Testis (tissue), 2 donors: ENCODE measurements at regions not wholly inside any gene's neighbourhood (a gene's known extent, or its start where the extent isn't known, plus 50 kb on each side); places are given as distances from the start of the nearest gene placed in this dataset.
A peak's percentile ranks its signal among the peaks of the same experiment; 100 is the strongest.

Experiments
- DNase-seq: peaks from one replicate; pipeline ENCODE4 v3.0.0-alpha.2; 2019
- H3K27ac ChIP-seq, 2 donors: fragments of 200-600 bp; sonication (generic); one replicate each; pipeline ENCODE4 v1.5.1; 2019
- H3K27me3 ChIP-seq: fragments of 200-600 bp; sonication (generic); one replicate; pipeline ENCODE4 v1.5.1; 2019
- H3K36me3 ChIP-seq: fragments of 200-600 bp; sonication (generic); one replicate; pipeline ENCODE4 v1.5.1; 2017; ENCODE audit warnings: low read depth; ENCODE audit errors: missing control alignments
- H3K4me1 ChIP-seq: fragments of 200-600 bp; sonication (generic); one replicate; pipeline ENCODE4 v1.5.1; 2019
- H3K4me3 ChIP-seq, 2 donors: fragments of 200-600 bp; sonication (generic); one replicate each; pipeline ENCODE4 v1.5.1; 2017 to 2019
- H3K9me3 ChIP-seq: fragments of 200-600 bp; sonication (generic); one replicate; pipeline ENCODE4 v1.5.1; 2017
- CTCF ChIP-seq, 3 experiments: fragments of 450-650 bp in 2 of 3; fragments of 200-600 bp in 1 of 3; sonication (generic) in 1 of 3; IDR thresholded peaks; one replicate each; pipeline ENCODE4 v1.5.1; 2016 to 2019; ENCODE audit warnings: antibody characterized with exemption in 3 of 3, mild to moderate bottlenecking in 2 of 3, moderate library complexity in 1 of 3
- POLR2A ChIP-seq: fragments of 450-650 bp; IDR thresholded peaks from one replicate; pipeline ENCODE4 v1.6.1; 2017; ENCODE audit warnings: antibody characterized with exemption, mild to moderate bottlenecking, moderate library complexity
- WGBS, 2 donors: methylation state at CpG; one replicate each; pipeline ENCODE4 v1.1.5; 2018; 5-methylcytosine and 5-hydroxymethylcytosine counted together
- intact Hi-C: fragments of 100-400 bp; cut with DNase I; formaldehyde crosslinking; loops from one replicate; pipeline ENCODE4 v1.15.1; 2023; ENCODE audit warnings: low total_unique reads

DNA sequence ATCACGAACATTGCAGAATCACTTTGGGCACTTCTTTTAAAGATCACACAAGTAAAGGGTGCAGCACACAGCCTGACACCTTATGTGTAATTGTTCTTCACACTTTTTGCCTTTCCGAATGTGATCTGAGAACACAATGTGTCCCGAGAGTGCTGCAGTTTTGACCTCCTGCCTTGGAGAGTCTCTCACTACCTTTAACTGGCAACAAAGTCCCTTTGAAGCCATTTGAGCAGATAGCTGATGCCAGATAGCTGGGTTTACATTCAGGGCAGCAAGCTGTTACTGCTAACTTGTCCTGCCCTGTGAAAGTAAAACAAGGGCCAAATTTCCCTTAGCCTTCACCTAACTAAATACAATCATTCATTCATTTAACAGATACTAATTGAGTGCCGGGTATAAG lies 411.0 kb upstream of the DYNLRB2 start:
- WGBS, 2 donors = 47 to 74% methylated on average over 4 of the region's 4 CpGs
- Histone ChIP-seq H3K27me3 (no peaks in the 10 kb centered on the region), H3K36me3 (no peaks in the 10 kb centered on the region), H3K4me1 (peaks cover 8% of the 10 kb centered on the region), H3K9me3 (no peaks in the 10 kb centered on the region), H3K4me3 (no peak overlapping the region), H3K27ac (no peak overlapping the region)
- intact Hi-C loops = loop anchor here (10.0 kb wide), 1 partner anchor 105 kb away; no protein-coding TSS in a partner anchor
- no peak for DNase-seq
- TF ChIP-seq CTCF (IDR thresholded peaks at IDR 0.05) (no peak), POLR2A (no peak)

GRCh38 chr16:80125677-80126076 lies 415.1 kb upstream of the DYNLRB2 start:
- no peak for TF ChIP-seq CTCF (IDR thresholded peaks at IDR 0.05)
- TF ChIP-seq POLR2A = no peak
- H3K27ac ChIP-seq = peak overlapping the region in 1 of 2 donors; percentile 11
- intact Hi-C loops = loop anchor here (10.0 kb wide), 1 partner anchor 109 kb away; no protein-coding TSS in a partner anchor
- peaks cover 32% of the 10 kb centered on the region for H3K4me1 ChIP-seq
- 37 to 44% methylated on average over 5 of the region's 5 CpGs for WGBS, 2 donors
- H3K9me3 ChIP-seq = no peaks in the 10 kb centered on the region
- no peaks in the 10 kb centered on the region for H3K27me3 ChIP-seq
- no peak overlapping the region for H3K4me3 ChIP-seq
- DNase-seq = peak; percentile 83
- H3K36me3 ChIP-seq = no peaks in the 10 kb centered on the region

- intact Hi-C loops = loop anchor here (10.0 kb wide), 1 partner anchor 112 kb away; no protein-coding TSS in a partner anchor
- no peak overlapping the region for H3K4me3 ChIP-seq
- WGBS, 2 donors = 42 to 54% methylated on average over 1 of the region's 1 CpG
- H3K4me1 ChIP-seq = peaks cover 38% of the 10 kb centered on the region
- H3K27me3 ChIP-seq = no peaks in the 10 kb centered on the region
- no peak for DNase-seq
- no peaks in the 10 kb centered on the region for H3K9me3 ChIP-seq
- H3K36me3 ChIP-seq = no peaks in the 10 kb centered on the region
- TF ChIP-seq CTCF (IDR thresholded peaks at IDR 0.05) (no peak), POLR2A (no peak)
- H3K27ac ChIP-seq = peak overlapping the region; percentile 20 to 46
These were observed 417.6 kb upstream of the DYNLRB2 start for GRCh38 chr16:80123189-80123588.

GRCh38 chr16:80122115-80122514 lies 418.7 kb upstream of the DYNLRB2 start:
- H3K36me3 ChIP-seq = no peaks in the 10 kb centered on the region
- intact Hi-C loops = loop anchor here (10.0 kb wide), 1 partner anchor 113 kb away; no protein-coding TSS in a partner anchor
- no peaks in the 10 kb centered on the region for H3K27me3 ChIP-seq
- 36 to 49% methylated on average over 9 of the region's 9 CpGs for WGBS, 2 donors
- H3K27ac ChIP-seq = peak overlapping the region; percentile 20 to 46
- TF ChIP-seq CTCF (IDR thresholded peaks at IDR 0.05) (no peak), POLR2A (no peak)
- no peak overlapping the region for H3K4me3 ChIP-seq
- H3K4me1 ChIP-seq = peaks cover 38% of the 10 kb centered on the region
- H3K9me3 ChIP-seq = no peaks in the 10 kb centered on the region
- DNase-seq = peak; percentile 91

DNA sequence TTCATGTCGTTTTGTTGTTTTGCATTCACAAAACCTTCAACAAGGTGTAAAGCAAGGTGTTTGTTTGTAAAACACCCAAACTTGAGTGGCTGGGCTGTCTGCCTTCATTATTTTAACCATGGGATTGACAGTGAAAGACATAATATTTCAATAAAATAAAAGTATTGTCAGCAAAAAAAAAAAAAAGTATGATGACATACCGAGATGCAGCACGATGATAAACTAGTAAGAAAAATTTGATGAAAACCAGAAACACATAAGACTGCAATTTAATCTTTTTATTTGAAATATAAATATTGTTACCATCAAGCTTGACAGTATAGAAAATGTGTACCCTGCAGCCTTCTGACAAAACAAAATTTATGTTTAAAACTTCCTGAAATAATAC lies 419.3 kb upstream of the DYNLRB2 start:
- H3K36me3 ChIP-seq = no peaks in the 10 kb centered on the region
- peaks cover 38% of the 10 kb centered on the region for H3K4me1 ChIP-seq
- H3K27ac ChIP-seq = peak overlapping the region in 1 of 2 donors; percentile 46
- no peak for TF ChIP-seq POLR2A
- H3K27me3 ChIP-seq = no peaks in the 10 kb centered on the region
- no peaks in the 10 kb centered on the region for H3K9me3 ChIP-seq
- WGBS, 2 donors = 73 to 79% methylated on average over 3 of the region's 3 CpGs
- no peak for DNase-seq
- intact Hi-C loops = loop anchor here (10.0 kb wide), 1 partner anchor 113 kb away; no protein-coding TSS in a partner anchor
- H3K4me3 ChIP-seq = no peak overlapping the region
